HG03039 (cell line): ENCODE measurements at regions not wholly inside any gene's neighbourhood (a gene's known extent, or its start where the extent isn't known, plus 50 kb on each side); places are given as distances from the start of the nearest gene placed in this dataset.

Source experiments
- ATAC-seq: cut with Tn5 transposase; IDR thresholded peaks from one replicate; pipeline ENCODE4 v1.9.1; 2021; ENCODE audit warnings: mild to moderate bottlenecking, moderate library complexity; ENCODE audit not compliant: unreplicated experiment

DNA sequence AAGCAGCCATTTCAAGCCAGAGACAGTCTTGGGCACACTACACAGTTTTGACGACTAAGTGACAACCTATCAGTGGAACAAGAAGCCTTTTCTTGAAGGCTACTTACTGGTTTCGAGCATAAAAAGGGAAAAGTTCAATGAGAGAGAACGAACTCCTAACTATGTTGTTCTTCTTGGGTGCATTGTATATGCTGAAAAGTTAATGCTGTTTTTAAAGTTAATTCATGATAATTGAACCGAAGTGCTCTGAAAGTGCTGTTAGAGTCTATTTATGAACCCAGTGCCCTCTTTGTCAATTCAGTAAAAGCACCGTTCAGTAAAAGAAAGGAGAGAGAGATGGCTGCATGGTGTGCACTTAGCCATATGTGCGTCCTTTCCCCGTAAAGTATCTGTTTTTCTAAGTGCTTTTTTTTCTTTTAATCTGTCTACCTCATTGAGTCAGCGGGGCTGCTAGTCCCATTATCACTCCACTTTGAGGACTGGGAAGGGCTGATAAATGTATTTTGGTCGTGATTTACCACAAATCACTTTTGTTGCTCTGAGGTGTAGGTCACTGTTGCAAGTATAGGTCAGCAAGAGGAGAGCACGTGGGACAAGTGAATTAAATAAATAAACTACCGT lies 380.7 kb upstream of the GOLIM4 start:
- ATAC-seq: no peak

- ATAC-seq: no peak
Observed at GRCh38 chr3:168475704-168476103, 380.0 kb upstream of the GOLIM4 start.

- ATAC-seq: no peak
Observed at GRCh38 chr3:168473334-168473890, 377.7 kb upstream of the GOLIM4 start.

GRCh38 chr3:168472783-168473182 lies 377.1 kb upstream of the GOLIM4 start:
- no peak for ATAC-seq

DNA sequence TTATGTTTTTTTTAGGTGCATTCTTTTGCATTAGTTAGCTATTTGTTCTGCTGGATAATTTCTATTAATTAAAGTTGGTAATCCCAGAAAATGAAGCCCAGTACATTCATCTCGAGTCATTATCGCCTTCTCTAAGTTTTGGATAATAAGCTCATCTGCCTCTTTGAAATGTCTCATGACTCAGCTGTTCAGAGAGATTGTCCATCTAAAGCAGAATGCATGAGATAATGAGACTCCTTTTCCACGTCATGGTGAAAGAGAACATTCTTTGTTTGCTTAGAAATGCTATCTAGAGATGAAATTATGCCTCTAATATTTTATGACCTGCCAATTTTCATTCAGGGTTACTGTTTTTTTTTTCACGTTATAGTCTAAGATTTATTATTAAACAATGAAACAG lies 374.7 kb upstream of the GOLIM4 start:
- no peak for ATAC-seq

DNA sequence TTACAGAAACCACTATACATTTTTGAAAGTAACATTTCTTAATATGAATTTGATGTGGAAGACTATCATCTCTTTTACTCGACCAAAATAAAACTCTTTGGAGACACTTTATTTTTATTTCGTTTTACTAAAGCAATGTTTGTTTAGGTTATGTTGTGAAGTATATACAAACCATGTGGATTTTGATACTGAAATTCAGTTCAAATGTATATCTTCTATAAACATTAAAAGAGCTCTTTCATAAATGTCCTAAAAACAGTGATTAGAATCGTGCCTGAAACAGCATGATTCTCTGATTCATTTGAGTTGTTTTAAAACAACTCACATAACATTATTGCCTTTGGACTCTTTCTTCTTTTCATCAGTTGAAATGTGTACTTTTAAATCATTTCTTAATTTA lies 373.7 kb upstream of the GOLIM4 start:
- ATAC-seq: no peak

- peak; percentile 71 for ATAC-seq
Observed at GRCh38 chr3:168467115-168467714, 371.5 kb upstream of the GOLIM4 start.

DNA sequence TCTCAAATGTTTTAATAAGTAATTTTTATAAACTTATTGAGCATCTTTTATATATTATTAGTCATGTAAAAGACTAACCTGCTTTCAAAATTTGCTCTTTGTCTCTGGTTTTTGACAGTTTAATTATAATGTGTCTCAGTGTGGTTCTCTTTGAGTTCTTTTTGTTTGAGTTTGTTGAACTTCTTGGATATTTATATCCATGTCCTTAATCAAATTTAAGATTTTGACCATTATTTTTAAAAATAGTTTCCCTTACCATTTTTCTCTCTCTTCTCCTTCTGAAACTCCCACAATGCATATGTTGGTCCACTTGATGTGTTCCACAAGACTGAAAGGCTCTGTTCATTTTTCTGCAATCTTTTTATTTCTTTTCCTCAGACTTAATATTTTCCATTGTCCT lies 366.1 kb upstream of the GOLIM4 start:
- no peak for ATAC-seq

DNA sequence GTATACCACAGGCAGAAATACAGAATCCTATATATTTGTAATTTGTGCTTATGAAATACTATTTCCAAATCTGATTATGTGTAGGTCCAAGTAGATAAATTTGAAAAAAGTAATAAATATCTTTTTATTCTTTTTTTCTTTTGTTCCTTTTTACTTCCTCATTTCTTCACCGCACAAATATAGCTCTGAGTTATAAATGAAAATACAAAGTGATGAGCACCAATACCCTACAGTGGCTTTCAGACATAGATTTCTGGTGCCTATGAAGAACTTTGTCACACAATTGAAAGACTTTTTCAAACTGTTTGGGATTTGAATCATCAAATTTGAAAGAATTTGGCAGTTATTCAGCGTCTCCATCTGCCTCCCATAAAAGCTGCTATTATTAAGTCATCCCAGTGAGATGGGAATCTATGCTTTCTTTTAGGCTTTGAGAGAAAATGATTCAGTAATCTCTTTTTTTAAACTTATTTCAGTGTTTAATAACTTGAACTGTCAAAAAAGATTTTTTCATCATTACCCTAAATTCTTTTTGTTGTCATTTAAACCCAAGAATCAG lies 363.6 kb upstream of the GOLIM4 start:
- ATAC-seq: no peak

GRCh38 chr3:168457954-168458539 lies 362.3 kb upstream of the GOLIM4 start:
- no peak for ATAC-seq

GRCh38 chr3:168455814-168456213 lies 360.1 kb upstream of the GOLIM4 start:
- ATAC-seq: no peak

DNA sequence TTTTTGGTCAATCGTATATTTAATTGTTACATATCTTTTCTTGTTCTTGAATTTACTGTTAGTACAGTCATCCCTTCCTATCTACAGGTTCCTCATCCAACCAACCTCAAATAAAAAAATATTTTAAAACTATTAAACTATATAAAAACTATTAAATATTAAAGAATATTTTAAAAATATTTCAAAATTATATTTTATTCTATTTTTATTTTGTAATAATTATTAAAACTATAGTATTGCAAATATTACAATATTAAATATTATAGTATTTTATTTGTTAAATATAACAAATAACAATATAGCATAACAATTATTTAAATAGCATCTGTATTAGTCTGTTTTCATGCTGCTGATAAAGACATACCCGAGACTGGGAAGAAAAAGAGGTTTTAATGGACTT lies 357.9 kb upstream of the GOLIM4 start:
- no peak for ATAC-seq

DNA sequence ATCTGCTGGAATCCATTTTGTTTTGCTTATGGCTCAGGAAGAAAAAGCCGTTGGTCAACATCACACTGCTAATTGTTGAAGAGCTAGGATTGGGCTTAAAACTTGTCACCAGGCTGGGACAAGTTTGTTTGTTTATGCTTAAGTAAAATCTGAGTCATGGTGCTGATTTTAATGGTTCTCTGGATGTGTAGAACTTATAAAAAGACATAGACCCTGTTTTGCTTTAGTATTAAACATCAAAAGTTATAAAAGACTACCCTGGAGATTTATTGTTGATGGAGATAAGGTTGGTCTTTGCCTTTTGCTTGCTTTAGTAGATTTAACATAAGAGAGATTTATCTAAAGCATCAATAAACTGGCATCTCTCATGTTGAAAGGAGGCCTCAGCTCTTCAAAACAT lies 348.2 kb upstream of the GOLIM4 start:
- ATAC-seq: no peak

- no peak for ATAC-seq
Observed at GRCh38 chr3:168442502-168442901, 346.8 kb upstream of the GOLIM4 start.

DNA sequence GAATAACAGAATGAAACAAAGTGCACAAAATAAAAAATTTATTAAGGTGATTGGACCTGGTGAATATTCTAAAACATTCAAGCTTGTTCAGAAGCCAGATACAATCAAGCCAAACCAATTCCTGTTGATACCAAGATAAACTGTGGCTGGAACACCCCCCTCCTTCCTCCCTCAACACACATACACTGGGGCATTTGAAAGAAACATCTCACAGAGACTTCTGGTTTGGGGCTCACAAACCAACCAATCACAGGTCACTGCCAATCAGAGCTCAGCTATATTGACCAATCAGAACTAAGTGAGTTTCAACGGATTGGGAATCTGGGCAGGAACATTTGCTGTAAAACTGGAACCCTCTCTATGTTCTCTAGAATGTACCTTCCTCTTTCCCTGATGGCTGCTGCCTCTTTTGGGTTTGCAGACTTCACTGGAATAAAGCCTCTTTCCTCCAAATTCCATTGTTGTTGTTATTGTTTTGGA lies 340.6 kb upstream of the GOLIM4 start:
- no peak for ATAC-seq

DNA sequence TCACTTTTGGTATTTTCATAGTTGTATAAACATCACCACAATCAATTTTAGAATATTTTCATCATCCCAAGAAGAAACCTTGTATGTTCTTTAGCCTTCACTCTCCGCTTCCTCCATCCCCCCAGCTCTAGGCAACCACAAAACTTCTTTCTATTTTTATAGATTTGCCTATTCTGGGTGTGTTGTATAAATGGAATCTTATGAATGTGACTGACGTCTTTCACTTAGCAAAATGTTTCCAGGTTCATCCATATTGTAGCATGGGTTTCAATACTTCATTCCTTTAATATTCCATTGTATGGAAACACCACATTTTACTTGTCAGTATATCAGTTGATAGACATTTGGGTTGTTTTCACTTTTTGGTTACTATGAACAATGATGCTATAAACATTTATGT lies 335.8 kb upstream of the GOLIM4 start:
- ATAC-seq: no peak

DNA sequence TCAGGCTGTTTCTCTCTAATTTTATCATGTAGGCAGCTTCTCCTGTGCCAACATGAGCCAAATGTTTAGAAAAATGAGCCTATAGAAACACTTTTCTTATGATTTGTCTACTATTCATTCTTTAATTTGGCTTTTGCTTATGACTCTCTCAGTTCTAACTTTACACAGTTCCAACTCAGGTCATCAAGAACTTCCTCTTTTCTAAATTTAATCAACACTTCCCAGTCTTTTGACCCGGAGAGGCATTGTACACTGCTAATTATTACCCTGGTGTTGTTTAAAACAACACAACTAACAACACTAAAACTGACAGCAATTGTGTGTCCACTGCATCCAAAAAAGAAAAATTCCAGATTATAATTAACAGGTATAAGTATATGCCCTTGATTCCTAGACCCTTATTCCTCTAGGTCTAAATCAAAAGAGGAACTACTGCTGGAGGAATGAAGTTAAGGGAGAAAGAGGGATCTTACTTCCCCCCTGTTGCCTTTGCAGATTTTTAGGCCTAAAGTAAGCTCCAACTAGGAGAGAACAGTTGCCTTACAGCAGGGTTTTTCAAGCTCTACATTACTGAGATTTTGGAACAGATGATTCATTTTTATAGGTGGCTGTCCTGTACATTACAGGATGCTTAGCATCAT lies 332.2 kb upstream of the GOLIM4 start:
- ATAC-seq: no peak

- ATAC-seq: no peak
Observed at GRCh38 chr3:168427156-168427555, 331.4 kb upstream of the GOLIM4 start.

GRCh38 chr3:168425936-168426595 lies 330.3 kb upstream of the GOLIM4 start:
- ATAC-seq: no peak

DNA sequence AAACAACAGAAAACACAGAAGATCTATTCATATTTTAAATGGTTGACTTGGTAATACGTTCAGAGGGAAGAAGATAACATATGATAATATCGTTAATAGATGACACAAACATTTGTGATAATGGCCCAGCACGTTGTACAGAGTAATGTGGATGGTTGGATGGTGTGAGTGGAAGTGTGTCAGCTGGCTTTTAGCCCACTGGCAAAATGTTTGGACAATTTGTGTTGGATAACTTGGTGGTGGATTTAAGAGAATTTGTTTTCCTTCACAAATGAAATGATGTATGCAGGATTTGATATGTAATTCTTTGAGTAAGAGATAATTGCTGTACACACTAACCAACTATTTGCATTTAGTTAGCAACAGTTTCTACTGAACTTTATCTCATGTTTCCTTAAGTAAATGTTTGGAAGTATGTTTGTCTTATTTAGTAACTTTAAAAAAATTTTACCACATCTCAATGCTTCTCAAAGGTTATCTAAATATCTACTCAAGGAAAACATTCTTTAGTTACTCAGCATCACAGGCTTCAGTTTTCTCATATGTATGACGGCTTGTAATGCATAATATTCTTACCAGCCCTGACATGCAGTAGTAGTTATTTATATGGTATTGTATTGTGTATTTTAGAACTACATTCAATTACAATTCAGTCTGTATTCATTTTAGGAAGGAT lies 328.5 kb upstream of the GOLIM4 start:
- no peak for ATAC-seq
